ENCODE measurements at regions not wholly inside any gene's neighbourhood (a gene's known extent, or its start where the extent isn't known, plus 50 kb on each side); places are given as distances from the start of the nearest gene placed in this dataset.

DNA sequence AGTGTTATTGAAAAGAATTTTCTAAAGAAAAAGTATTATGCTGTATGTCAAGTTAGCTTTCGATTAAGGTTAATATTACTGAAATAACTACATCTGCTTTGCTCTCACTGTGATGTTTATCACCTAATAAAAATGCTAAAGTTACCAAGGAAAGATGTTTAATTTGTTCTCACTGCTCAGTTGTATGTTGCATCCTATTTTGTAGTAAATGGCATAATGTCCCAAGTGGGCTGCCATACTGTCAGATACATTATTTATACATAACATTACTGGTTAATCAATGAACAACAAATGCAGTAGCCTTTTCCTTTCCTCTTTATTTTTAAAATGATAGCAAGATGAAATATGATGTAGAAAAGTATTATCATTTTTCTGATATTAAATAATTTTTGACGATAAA, 226.3 kb upstream of the DACH1 start:
- ChIA-PET POLR2A (no interaction called here), RAD21 (ENCODE audit: low non-redundant PET in 1 of 2, low total read pairs in 2 of 2, uncharacterized antibody in 2 of 2, unreplicated experiment in 2 of 2) (no interaction called here), CTCF (no interaction called here)
- Histone ChIP-seq H3K27me3 (ENCODE audit: insufficient read depth, low read length) (no peaks in the 10 kb centered on the region), H2AFZ (ENCODE audit: low read depth, low read length, poor library complexity, severe bottlenecking) (no peak overlapping the region), H3K9ac (ENCODE audit: low read length) (no peak overlapping the region), H3K27ac (ENCODE audit: low read depth, low read length) (no peak overlapping the region), H3K4me1 (ENCODE audit: control insufficient read depth in 1 of 2, insufficient read depth in 2 of 2, low read length in 2 of 2) (no peaks in the 10 kb centered on the region), H3K36me3 (ENCODE audit: control insufficient read depth in 1 of 2, insufficient read depth in 2 of 2, low read length in 2 of 2) (no peaks in the 10 kb centered on the region), H3K9me3 (ENCODE audit: control insufficient read depth in 1 of 2, insufficient read depth in 1 of 2, low read depth in 1 of 2, low read length in 2 of 2) (no peaks in the 10 kb centered on the region), H3K4me2 (ENCODE audit: low read length) (no peak overlapping the region), H3K9me2 (ENCODE audit: insufficient read depth) (no peaks in the 10 kb centered on the region), H3K79me2 (ENCODE audit: insufficient read depth, low read length) (no peaks in the 10 kb centered on the region), H4K20me1 (ENCODE audit: insufficient read depth) (no peaks in the 10 kb centered on the region), H3K4me3 (replicated peaks in 1 of 2; ENCODE audit: low read depth in 1 of 2, low read length in 2 of 2) (no peak overlapping the region)
- no peak for DNase-seq (ENCODE audit: low read depth, low spot score)
- TF ChIP-seq ZFX (IDR thresholded peaks at IDR 0.05), result no peak
- no peak for TF ChIP-seq JUND (IDR thresholded peaks at IDR 0.05)
- TF ChIP-seq, protein P1, sequence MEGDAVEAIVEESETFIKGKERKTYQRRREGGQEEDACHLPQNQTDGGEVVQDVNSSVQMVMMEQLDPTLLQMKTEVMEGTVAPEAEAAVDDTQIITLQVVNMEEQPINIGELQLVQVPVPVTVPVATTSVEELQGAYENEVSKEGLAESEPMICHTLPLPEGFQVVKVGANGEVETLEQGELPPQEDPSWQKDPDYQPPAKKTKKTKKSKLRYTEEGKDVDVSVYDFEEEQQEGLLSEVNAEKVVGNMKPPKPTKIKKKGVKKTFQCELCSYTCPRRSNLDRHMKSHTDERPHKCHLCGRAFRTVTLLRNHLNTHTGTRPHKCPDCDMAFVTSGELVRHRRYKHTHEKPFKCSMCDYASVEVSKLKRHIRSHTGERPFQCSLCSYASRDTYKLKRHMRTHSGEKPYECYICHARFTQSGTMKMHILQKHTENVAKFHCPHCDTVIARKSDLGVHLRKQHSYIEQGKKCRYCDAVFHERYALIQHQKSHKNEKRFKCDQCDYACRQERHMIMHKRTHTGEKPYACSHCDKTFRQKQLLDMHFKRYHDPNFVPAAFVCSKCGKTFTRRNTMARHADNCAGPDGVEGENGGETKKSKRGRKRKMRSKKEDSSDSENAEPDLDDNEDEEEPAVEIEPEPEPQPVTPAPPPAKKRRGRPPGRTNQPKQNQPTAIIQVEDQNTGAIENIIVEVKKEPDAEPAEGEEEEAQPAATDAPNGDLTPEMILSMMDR (IDR thresholded peaks at IDR 0.05 in 2 of 3, conservative IDR thresholded peaks at IDR 0.05 in 1 of 3; ENCODE audit: borderline replicate concordance in 1 of 3, insufficient read depth in 1 of 3, low read depth in 2 of 3, low read length in 2 of 3), result no peak
- TF ChIP-seq, protein P2, sequence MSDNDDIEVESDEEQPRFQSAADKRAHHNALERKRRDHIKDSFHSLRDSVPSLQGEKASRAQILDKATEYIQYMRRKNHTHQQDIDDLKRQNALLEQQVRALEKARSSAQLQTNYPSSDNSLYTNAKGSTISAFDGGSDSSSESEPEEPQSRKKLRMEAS (IDR thresholded peaks at IDR 0.05), result no peak
- no peak for TF ChIP-seq POLR2A (IDR thresholded peaks at IDR 0.05; ENCODE audit: borderline replicate concordance, extremely low read depth, insufficient read depth, insufficient read length)
- no peak for TF ChIP-seq EGR1 (IDR thresholded peaks at IDR 0.05; ENCODE audit: low read depth)
- no TSS peak for BruUV-seq (replicated peaks)
- intact Hi-C loops (cut with micrococcal nuclease), result no loop called here
- no peak for ATAC-seq

DNA sequence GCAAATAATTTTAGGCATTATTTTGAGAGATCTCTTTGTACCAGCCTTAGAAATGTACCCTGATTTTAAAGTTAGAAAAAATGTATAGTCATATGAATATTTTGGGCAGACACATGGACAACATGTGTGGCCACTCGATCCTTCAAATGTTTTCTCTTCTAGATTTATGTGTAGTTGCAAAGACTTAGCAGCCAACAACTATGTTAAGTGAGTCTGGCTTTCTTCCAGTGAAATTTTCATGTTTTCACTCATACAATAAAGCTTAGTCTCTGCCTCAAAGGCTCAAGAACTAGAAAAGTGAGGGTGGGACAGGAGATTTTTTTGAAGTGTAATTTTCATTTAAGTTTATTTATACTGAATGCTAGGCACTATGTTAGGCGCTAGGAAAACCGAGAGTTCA, 207.7 kb upstream of the DACH1 start:
- POLR2A ChIA-PET, result no interaction called here
- no peak overlapping the region for H3K4me2 ChIP-seq (ENCODE audit: low read length)
- H2AFZ ChIP-seq (ENCODE audit: low read depth, low read length, poor library complexity, severe bottlenecking), result no peak overlapping the region
- RAD21 ChIA-PET (ENCODE audit: low non-redundant PET in 1 of 2, low total read pairs in 2 of 2, uncharacterized antibody in 2 of 2, unreplicated experiment in 2 of 2), result no interaction called here
- intact Hi-C loops (cut with micrococcal nuclease), result no loop called here
- H3K79me2 ChIP-seq (ENCODE audit: insufficient read depth, low read length), result no peaks in the 10 kb centered on the region
- no TSS peak for BruUV-seq (replicated peaks)
- H3K36me3 ChIP-seq (ENCODE audit: control insufficient read depth in 1 of 2, insufficient read depth in 2 of 2, low read length in 2 of 2), result no peaks in the 10 kb centered on the region
- TF ChIP-seq ZFX (IDR thresholded peaks at IDR 0.05) (no peak), FOSL1 (IDR thresholded peaks at IDR 0.05; ENCODE audit: low read depth) (no peak)
- TF ChIP-seq, protein P3, sequence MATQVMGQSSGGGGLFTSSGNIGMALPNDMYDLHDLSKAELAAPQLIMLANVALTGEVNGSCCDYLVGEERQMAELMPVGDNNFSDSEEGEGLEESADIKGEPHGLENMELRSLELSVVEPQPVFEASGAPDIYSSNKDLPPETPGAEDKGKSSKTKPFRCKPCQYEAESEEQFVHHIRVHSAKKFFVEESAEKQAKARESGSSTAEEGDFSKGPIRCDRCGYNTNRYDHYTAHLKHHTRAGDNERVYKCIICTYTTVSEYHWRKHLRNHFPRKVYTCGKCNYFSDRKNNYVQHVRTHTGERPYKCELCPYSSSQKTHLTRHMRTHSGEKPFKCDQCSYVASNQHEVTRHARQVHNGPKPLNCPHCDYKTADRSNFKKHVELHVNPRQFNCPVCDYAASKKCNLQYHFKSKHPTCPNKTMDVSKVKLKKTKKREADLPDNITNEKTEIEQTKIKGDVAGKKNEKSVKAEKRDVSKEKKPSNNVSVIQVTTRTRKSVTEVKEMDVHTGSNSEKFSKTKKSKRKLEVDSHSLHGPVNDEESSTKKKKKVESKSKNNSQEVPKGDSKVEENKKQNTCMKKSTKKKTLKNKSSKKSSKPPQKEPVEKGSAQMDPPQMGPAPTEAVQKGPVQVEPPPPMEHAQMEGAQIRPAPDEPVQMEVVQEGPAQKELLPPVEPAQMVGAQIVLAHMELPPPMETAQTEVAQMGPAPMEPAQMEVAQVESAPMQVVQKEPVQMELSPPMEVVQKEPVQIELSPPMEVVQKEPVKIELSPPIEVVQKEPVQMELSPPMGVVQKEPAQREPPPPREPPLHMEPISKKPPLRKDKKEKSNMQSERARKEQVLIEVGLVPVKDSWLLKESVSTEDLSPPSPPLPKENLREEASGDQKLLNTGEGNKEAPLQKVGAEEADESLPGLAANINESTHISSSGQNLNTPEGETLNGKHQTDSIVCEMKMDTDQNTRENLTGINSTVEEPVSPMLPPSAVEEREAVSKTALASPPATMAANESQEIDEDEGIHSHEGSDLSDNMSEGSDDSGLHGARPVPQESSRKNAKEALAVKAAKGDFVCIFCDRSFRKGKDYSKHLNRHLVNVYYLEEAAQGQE (IDR thresholded peaks at IDR 0.05; ENCODE audit: low read depth), result no peak
- TF ChIP-seq, protein P4, sequence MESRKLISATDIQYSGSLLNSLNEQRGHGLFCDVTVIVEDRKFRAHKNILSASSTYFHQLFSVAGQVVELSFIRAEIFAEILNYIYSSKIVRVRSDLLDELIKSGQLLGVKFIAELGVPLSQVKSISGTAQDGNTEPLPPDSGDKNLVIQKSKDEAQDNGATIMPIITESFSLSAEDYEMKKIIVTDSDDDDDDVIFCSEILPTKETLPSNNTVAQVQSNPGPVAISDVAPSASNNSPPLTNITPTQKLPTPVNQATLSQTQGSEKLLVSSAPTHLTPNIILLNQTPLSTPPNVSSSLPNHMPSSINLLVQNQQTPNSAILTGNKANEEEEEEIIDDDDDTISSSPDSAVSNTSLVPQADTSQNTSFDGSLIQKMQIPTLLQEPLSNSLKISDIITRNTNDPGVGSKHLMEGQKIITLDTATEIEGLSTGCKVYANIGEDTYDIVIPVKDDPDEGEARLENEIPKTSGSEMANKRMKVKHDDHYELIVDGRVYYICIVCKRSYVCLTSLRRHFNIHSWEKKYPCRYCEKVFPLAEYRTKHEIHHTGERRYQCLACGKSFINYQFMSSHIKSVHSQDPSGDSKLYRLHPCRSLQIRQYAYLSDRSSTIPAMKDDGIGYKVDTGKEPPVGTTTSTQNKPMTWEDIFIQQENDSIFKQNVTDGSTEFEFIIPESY (IDR thresholded peaks at IDR 0.05; ENCODE audit: extremely low read depth, insufficient replicate concordance, low read length), result no peak
- no peak overlapping the region for H3K4me3 ChIP-seq (replicated peaks in 1 of 2; ENCODE audit: low read depth in 1 of 2, low read length in 2 of 2)
- no peaks in the 10 kb centered on the region for H3K27me3 ChIP-seq (ENCODE audit: insufficient read depth, low read length)
- H3K9me3 ChIP-seq (ENCODE audit: control insufficient read depth in 1 of 2, insufficient read depth in 1 of 2, low read depth in 1 of 2, low read length in 2 of 2), result no peaks in the 10 kb centered on the region
- no peak for DNase-seq (ENCODE audit: low read depth, low spot score)
- H3K9ac ChIP-seq (ENCODE audit: low read length), result no peak overlapping the region
- CTCF ChIA-PET, result no interaction called here
- H3K4me1 ChIP-seq (ENCODE audit: control insufficient read depth in 1 of 2, insufficient read depth in 2 of 2, low read length in 2 of 2), result no peaks in the 10 kb centered on the region
- H3K9me2 ChIP-seq (ENCODE audit: insufficient read depth), result no peaks in the 10 kb centered on the region
- H3K27ac ChIP-seq (ENCODE audit: low read depth, low read length), result no peak overlapping the region
- ATAC-seq, result no peak
- no peaks in the 10 kb centered on the region for H4K20me1 ChIP-seq (ENCODE audit: insufficient read depth)
